ENCODE measurements at regions not wholly inside any gene's neighbourhood (a gene's known extent, or its start where the extent isn't known, plus 50 kb on each side); places are given as distances from the start of the nearest gene placed in this dataset.

DNA sequence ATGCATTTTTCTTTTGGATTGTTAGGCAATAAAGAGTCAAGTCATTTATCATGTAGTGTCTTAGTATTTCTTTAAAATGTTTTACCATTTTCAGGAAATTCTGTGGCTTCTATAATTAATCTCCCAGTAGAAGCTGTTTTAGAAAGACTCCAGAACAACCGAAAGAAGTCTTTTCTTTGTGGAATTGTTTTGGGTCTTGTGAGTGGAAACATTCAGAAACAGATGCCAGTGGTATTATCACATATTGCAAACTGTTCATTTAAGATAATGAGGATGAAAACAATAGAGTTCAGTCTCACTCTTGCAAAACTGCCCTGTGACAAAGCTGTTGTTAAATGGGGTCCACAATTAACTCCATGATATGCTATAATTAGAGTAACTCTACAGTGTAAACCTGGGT is 211.2 kb upstream of the KIT start:
- TF ChIP-seq EZH2phosphoT487 (IDR thresholded peaks at IDR 0.05; ENCODE audit: low read length): no peak
- TF ChIP-seq, protein P1, sequence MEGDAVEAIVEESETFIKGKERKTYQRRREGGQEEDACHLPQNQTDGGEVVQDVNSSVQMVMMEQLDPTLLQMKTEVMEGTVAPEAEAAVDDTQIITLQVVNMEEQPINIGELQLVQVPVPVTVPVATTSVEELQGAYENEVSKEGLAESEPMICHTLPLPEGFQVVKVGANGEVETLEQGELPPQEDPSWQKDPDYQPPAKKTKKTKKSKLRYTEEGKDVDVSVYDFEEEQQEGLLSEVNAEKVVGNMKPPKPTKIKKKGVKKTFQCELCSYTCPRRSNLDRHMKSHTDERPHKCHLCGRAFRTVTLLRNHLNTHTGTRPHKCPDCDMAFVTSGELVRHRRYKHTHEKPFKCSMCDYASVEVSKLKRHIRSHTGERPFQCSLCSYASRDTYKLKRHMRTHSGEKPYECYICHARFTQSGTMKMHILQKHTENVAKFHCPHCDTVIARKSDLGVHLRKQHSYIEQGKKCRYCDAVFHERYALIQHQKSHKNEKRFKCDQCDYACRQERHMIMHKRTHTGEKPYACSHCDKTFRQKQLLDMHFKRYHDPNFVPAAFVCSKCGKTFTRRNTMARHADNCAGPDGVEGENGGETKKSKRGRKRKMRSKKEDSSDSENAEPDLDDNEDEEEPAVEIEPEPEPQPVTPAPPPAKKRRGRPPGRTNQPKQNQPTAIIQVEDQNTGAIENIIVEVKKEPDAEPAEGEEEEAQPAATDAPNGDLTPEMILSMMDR (IDR thresholded peaks at IDR 0.05; ENCODE audit: low read length): no peak
